ENCODE measurements at regions not wholly inside any gene's neighbourhood (a gene's known extent, or its start where the extent isn't known, plus 50 kb on each side); places are given as distances from the start of the nearest gene placed in this dataset.

GRCh38 chr13:76816394-76816793, 69.8 kb downstream of the KCTD12 start:
- TF ChIP-seq, protein P1, sequence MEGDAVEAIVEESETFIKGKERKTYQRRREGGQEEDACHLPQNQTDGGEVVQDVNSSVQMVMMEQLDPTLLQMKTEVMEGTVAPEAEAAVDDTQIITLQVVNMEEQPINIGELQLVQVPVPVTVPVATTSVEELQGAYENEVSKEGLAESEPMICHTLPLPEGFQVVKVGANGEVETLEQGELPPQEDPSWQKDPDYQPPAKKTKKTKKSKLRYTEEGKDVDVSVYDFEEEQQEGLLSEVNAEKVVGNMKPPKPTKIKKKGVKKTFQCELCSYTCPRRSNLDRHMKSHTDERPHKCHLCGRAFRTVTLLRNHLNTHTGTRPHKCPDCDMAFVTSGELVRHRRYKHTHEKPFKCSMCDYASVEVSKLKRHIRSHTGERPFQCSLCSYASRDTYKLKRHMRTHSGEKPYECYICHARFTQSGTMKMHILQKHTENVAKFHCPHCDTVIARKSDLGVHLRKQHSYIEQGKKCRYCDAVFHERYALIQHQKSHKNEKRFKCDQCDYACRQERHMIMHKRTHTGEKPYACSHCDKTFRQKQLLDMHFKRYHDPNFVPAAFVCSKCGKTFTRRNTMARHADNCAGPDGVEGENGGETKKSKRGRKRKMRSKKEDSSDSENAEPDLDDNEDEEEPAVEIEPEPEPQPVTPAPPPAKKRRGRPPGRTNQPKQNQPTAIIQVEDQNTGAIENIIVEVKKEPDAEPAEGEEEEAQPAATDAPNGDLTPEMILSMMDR (IDR thresholded peaks at IDR 0.05; ENCODE audit: insufficient read depth, low read depth, low read length): no peak
- TF ChIP-seq EZH2 (IDR thresholded peaks at IDR 0.05; ENCODE audit: insufficient read depth, low read length): no peak
